Activated CD4-positive, alpha-beta T cell treated with anti-CD3 and anti-CD28 coated beads for 36 hours (primary cell): ENCODE measurements at regions not wholly inside any gene's neighbourhood (a gene's known extent, or its start where the extent isn't known, plus 50 kb on each side); places are given as distances from the start of the nearest gene placed in this dataset.

Experiments
- ATAC-seq: fragments of 200-7000 bp; cut with Tn5 transposase; one replicate; pipeline ENCODE4 v1.10.0; 2021; ENCODE audit warnings: mild to moderate bottlenecking, moderate library complexity
- CTCF ChIA-PET: fragments of 350-600 bp; sonication (Branson Sonifier 250); formaldehyde crosslinking; loops from one replicate; lab custom pipeline; 2021; ENCODE audit warnings: antibody characterized with exemption; lab: Charles Lee
- POLR2A ChIA-PET: fragments of 350-600 bp; sonication (Branson Sonifier 250); formaldehyde crosslinking; loops from one replicate; lab custom pipeline; 2021; ENCODE audit warnings: antibody characterized with exemption, inconsistent platforms; lab: Charles Lee
- DNase-seq: peaks from one replicate; pipeline ENCODE4 v3.0.0-alpha.2; 2020
- H3K27ac Mint-ChIP-seq: one replicate; pipeline ENCODE4 v1.8.0; 2021; ENCODE audit warnings: mixed read lengths
- H3K27me3 Mint-ChIP-seq: one replicate; pipeline ENCODE4 v1.8.0; 2021; ENCODE audit warnings: mixed read lengths
- H3K36me3 Mint-ChIP-seq: one replicate; pipeline ENCODE4 v1.8.0; 2021; ENCODE audit warnings: low read depth, mixed read lengths
- H3K4me1 Mint-ChIP-seq: one replicate; pipeline ENCODE4 v1.8.0; 2021; ENCODE audit warnings: mixed read lengths
- H3K4me3 Mint-ChIP-seq: one replicate; pipeline ENCODE4 v1.8.0; 2021; ENCODE audit warnings: mild to moderate bottlenecking, moderate library complexity, mixed read lengths
- H3K9me3 Mint-ChIP-seq: one replicate; pipeline ENCODE4 v1.8.0; 2021; ENCODE audit warnings: low read depth, mixed read lengths
- intact Hi-C, 2 experiments: fragments of 100-400 bp; cut with DNase I in 1 of 2; cut with micrococcal nuclease in 1 of 2; formaldehyde crosslinking; loops; one replicate each; pipeline versions ENCODE4 v1.14.2 to v1.15.1; 2022 to 2024; cut with DNase I, micrococcal nuclease

DNA sequence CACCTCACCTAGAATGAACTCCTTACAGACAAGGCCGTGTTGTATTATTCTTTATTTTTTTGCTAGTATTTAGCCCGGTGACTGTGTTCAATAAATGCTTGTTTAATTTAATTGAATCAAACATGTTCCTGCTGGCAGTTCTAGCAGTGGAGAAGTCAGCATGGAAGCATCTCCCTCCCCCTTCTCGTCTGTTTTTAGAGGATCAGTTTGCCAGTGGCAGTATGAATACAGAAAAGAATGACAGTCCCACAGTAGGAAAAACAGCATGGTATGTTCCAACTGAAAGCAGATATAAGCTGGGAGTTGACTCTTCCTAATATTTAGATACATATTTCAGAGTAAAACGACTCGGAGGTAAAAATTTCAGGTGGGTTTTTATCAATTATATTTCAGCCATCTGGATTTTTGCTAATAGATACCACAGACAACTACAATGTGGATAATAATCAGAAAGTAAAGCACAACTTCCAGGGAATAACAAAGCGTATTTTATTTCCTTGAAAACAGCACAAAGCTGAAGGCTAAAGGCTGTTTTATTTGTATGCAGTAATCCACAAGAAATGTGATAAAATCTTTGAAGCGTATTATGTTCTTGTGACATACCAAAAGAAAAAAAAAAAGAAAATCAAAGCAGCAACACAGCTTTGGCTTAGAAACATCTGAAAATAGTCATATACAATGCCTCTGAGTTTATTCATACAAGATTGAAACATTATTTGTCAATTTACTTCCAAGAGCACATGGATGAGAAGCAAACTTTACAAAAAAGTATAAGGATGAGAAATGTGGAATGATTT is 244.5 kb upstream of the KCNMB2 start:
- Mint-ChIP-seq H3K27ac (no peak overlapping the region), H3K9me3 (peaks cover 3% of the 10 kb centered on the region), H3K4me1 (no peaks in the 10 kb centered on the region), H3K4me3 (no peak overlapping the region), H3K36me3 (no peaks in the 10 kb centered on the region), H3K27me3 (no peaks in the 10 kb centered on the region)
- DNase-seq (no peak), ATAC-seq (no peak)
- ChIA-PET CTCF (no interaction called here), POLR2A (no interaction called here)
- intact Hi-C loops: no loop called here

- intact Hi-C loops: no loop called here
- H3K27ac Mint-ChIP-seq: no peak overlapping the region
- ATAC-seq: no peak
- H3K4me1 Mint-ChIP-seq: no peaks in the 10 kb centered on the region
- ChIA-PET CTCF (interaction anchor here (0.6 kb wide), 1 partner anchor 25 kb away, joined by 3 read pairs; no protein-coding TSS in a partner anchor), POLR2A (no interaction called here)
- DNase-seq: no peak
- no peaks in the 10 kb centered on the region for H3K9me3 Mint-ChIP-seq
- H3K27me3 Mint-ChIP-seq: no peaks in the 10 kb centered on the region
- no peaks in the 10 kb centered on the region for H3K36me3 Mint-ChIP-seq
- no peak overlapping the region for H3K4me3 Mint-ChIP-seq
These were observed 240.8 kb upstream of the KCNMB2 start for GRCh38 chr3:178295292-178295912.

- ATAC-seq (no peak), DNase-seq (no peak)
- no peak overlapping the region for H3K27ac Mint-ChIP-seq
- no peaks in the 10 kb centered on the region for H3K9me3 Mint-ChIP-seq
- ChIA-PET POLR2A (no interaction called here), CTCF (no interaction called here)
- intact Hi-C loops: no loop called here
- no peaks in the 10 kb centered on the region for H3K27me3 Mint-ChIP-seq
- H3K36me3 Mint-ChIP-seq: no peaks in the 10 kb centered on the region
- H3K4me3 Mint-ChIP-seq: no peak overlapping the region
- H3K4me1 Mint-ChIP-seq: no peaks in the 10 kb centered on the region
These were observed 239.0 kb upstream of the KCNMB2 start for GRCh38 chr3:178297199-178297598.

DNA sequence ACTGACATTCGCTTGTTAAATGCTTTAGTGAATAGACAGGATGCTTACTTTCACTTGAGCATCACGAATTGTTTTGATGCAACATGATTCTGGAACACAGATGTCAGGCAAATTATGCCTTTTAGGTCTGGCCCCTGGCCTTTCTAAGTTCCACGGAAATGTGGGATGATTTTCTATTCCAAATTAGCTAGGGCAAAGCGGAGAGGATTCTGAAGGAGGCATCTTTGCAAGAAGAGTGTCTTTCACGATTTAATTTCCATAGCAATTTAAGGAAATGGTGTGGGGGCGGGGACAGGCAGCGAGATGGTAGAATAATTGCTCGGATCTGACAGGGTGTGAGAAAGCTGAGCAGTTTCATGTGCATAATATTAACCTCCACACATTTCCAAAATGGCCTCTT is 238.5 kb upstream of the KCNMB2 start:
- no peak overlapping the region for H3K4me3 Mint-ChIP-seq
- no peaks in the 10 kb centered on the region for H3K36me3 Mint-ChIP-seq
- no peak overlapping the region for H3K27ac Mint-ChIP-seq
- DNase-seq (no peak), ATAC-seq (no peak)
- CTCF ChIA-PET: no interaction called here
- H3K4me1 Mint-ChIP-seq: no peaks in the 10 kb centered on the region
- H3K9me3 Mint-ChIP-seq: no peaks in the 10 kb centered on the region
- no peaks in the 10 kb centered on the region for H3K27me3 Mint-ChIP-seq
- intact Hi-C loops: no loop called here
- POLR2A ChIA-PET: no interaction called here

GRCh38 chr3:178300441-178300959 is 235.7 kb upstream of the KCNMB2 start:
- Mint-ChIP-seq H3K36me3 (no peaks in the 10 kb centered on the region), H3K27me3 (no peaks in the 10 kb centered on the region), H3K27ac (no peak overlapping the region), H3K4me1 (no peaks in the 10 kb centered on the region), H3K4me3 (no peak overlapping the region), H3K9me3 (no peaks in the 10 kb centered on the region)
- DNase-seq (no peak), ATAC-seq (no peak)
- POLR2A ChIA-PET: no interaction called here
- intact Hi-C loops: no loop called here
- CTCF ChIA-PET: interaction anchor here (0.9 kb wide), 1 partner anchor 22 kb away, joined by 3 read pairs; no protein-coding TSS in a partner anchor

DNA sequence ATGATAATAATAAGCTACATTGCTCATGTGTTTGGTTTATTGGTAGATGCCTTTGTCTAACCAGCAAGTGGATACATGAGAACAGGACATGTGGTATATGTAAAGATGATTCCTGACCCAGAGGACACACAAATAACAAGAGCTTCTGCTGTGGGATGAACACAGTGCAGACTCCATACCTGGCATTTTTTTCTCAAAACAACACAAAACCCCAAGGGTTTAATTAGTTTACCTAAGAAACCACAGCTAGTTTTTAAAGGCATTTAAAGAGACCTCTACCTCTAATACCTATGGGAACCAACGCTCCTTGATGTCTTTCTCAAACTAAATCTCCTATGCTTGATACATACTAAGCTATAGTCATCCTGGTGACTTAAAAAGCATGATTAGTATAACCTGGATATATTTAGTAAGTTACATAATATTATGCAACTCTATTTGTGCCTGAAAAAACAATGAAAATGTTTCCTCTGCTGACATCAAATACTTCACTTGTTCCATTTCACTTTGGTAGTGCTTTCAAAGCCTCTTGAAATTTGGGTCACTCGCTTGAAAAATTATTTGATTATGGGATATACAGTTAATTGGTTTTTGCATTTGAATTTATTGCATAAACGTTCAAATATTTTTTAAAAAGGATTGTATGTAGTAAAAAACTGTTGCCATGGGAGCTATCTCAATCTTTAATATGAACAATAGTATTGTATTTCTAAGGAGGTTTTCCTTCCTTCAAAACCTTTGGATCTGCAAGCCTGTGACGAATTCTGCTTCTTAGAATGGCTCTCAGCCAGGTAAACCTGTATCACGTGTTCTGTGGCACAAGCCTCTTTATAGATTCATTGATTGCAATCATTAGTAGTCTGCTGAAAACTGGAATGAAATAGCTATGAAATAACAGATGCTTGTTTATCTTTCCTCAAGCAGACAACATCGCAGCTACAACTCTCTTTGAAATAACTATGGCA is 233.0 kb upstream of the KCNMB2 start:
- ATAC-seq (no peak), DNase-seq (no peak)
- Mint-ChIP-seq H3K4me1 (no peaks in the 10 kb centered on the region), H3K27ac (no peak overlapping the region), H3K36me3 (no peaks in the 10 kb centered on the region), H3K27me3 (no peaks in the 10 kb centered on the region), H3K4me3 (no peak overlapping the region), H3K9me3 (no peaks in the 10 kb centered on the region)
- POLR2A ChIA-PET: no interaction called here
- intact Hi-C loops: no loop called here
- CTCF ChIA-PET: no interaction called here

DNA sequence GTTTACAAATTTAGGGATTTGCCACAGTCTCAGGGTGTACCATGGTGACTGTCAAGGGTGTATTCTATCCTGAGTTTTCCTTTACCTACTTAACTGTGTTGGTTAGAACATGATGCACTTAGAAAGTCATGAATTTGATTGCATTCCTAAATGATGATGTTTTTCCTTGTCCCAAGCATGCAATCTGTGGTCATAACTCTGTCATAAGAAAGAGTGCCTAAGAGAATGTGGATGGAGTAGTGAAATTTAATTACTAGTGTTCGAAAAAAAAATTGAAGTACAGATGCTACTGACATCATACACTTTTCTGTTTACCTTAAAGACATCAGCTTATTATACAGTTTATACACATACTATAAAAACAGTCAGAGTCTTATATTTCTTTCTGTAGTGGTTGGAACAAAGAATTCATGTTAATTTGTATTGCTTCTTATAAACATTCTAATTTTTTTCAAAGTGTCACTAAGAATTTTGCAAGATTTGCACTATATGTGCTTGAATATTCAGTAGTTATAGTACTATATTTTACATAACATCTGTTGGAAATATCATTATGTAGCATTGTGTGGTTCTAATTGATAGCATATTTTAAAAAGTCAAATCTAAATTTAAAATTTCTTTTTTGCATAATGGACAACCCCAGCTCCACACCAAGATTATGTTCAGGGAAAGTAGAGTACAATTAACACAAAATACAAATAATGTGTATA is 231.3 kb upstream of the KCNMB2 start:
- Mint-ChIP-seq H3K27ac (no peak overlapping the region), H3K36me3 (no peaks in the 10 kb centered on the region), H3K27me3 (no peaks in the 10 kb centered on the region), H3K4me1 (no peaks in the 10 kb centered on the region), H3K4me3 (no peak overlapping the region), H3K9me3 (no peaks in the 10 kb centered on the region)
- no peak for DNase-seq
- ATAC-seq: no peak
- POLR2A ChIA-PET: no interaction called here
- intact Hi-C loops: no loop called here
- CTCF ChIA-PET: interaction anchor here (1.0 to 1.4 kb wide), 2 partner anchors 12 to 61 kb away, joined by 3 read pairs; no protein-coding TSS in a partner anchor

- Mint-ChIP-seq H3K4me1 (no peaks in the 10 kb centered on the region), H3K9me3 (no peaks in the 10 kb centered on the region), H3K27ac (no peak overlapping the region), H3K36me3 (no peaks in the 10 kb centered on the region), H3K27me3 (no peaks in the 10 kb centered on the region), H3K4me3 (no peak overlapping the region)
- intact Hi-C loops: no loop called here
- POLR2A ChIA-PET: no interaction called here
- CTCF ChIA-PET: no interaction called here
- DNase-seq: no peak
- no peak for ATAC-seq
These were observed 229.7 kb upstream of the KCNMB2 start for GRCh38 chr3:178306432-178307115.

DNA sequence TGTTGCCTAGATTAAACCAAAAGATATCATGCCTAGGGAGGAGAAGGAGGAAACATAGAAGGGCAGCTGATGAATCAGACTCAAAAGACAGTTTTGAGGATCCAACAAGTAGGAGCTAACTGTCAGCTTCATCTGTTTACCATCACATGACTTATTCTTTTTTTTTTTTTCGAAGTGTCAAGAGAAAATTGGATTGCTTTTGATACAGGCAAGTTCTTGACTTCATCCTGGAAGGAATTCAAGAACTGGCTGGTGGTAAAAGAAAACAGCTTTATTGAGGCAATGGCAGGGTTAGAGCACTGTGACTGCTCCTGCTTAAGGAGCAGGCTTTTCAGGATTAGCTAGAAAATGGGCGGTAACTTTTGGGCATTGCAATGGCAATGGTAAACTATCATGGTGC is 227.5 kb upstream of the KCNMB2 start:
- ChIA-PET CTCF (no interaction called here), POLR2A (no interaction called here)
- Mint-ChIP-seq H3K4me3 (no peak overlapping the region), H3K27me3 (no peaks in the 10 kb centered on the region), H3K27ac (no peak overlapping the region), H3K4me1 (no peaks in the 10 kb centered on the region), H3K9me3 (no peaks in the 10 kb centered on the region), H3K36me3 (no peaks in the 10 kb centered on the region)
- intact Hi-C loops: no loop called here
- DNase-seq: no peak
- ATAC-seq: no peak

- ChIA-PET CTCF (interaction anchor here (1.2 kb wide), 1 partner anchor 15 kb away, joined by 3 read pairs; no protein-coding TSS in a partner anchor), POLR2A (no interaction called here)
- Mint-ChIP-seq H3K4me3 (no peak overlapping the region), H3K27ac (no peak overlapping the region), H3K9me3 (no peaks in the 10 kb centered on the region), H3K4me1 (no peaks in the 10 kb centered on the region), H3K36me3 (no peaks in the 10 kb centered on the region), H3K27me3 (no peaks in the 10 kb centered on the region)
- DNase-seq: no peak
- intact Hi-C loops: no loop called here
- ATAC-seq: no peak
These were observed 225.3 kb upstream of the KCNMB2 start for GRCh38 chr3:178310949-178311348.
